HG02642 (cell line): ENCODE measurements at regions not wholly inside any gene's neighbourhood (a gene's known extent, or its start where the extent isn't known, plus 50 kb on each side); places are given as distances from the start of the nearest gene placed in this dataset.
"Not testable (repeated sequence)": the region's sequence is repeated elsewhere in the genome, so short reads cannot be mapped to it uniquely, and the experiment has no call there.

ENCODE experiments used
- ATAC-seq: cut with Tn5 transposase; IDR thresholded peaks from one replicate; pipeline ENCODE4 v1.9.1; 2021; ENCODE audit warnings: mild to moderate bottlenecking; ENCODE audit not compliant: unreplicated experiment, poor library complexity

DNA sequence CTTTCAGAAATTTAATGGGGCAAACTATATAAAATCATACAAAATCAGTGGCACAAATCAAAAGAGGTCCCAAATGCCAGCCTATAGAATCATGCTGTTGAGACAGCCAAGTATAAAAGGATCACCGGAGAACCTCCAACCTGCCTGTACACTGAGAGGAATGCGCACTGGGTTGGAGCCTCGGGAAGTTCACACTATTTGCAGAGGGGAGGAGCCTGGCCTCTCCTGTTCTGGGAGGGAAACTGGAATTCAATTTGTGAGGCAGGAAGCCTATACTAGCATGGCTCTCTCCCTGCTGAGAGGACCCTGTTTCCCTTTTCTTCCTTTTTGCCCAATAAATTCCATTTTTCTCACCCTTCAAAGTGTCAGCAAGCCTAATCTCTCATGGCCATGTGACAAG lies 406.0 kb downstream of the HINT1 start:
- ATAC-seq: no peak

DNA sequence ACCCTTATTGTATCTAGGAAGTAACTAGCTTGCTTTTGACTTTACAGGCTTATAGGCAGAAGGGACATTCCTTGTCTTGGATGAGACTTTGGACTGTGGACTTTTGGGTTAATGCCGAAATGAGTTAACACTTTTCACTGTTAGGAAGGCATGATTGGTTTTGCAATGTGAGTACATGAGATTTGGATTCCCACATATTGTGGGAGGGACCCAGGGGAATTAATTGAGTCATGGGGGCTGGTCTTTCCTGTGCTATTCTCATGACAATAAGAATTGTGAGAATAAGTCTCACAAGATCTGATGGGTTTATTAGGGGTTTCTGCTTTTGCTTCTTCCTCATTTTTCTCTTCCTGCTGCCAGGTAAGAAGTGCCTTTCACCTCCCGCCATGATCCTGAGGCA lies 417.5 kb downstream of the HINT1 start:
- no peak for ATAC-seq

DNA sequence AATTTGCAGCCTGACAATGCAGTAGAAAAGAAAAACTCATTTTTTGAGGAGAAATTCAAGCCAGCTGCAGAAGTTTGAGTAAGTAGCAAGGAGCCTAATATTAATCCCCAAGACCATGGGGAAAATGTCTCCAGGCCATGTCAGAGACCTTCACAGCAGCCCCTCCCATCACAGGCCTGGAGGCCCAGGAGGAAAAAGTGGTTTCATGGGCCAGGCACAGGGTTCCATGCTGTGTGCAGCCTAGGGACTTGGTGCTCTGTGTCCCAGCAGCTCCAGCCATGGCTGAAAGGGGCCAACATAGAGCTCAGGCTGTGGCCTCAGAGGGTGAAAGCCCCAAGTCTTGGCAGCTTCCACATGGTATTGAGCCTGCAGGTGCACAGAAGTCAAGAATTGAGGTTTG lies 418.4 kb downstream of the HINT1 start:
- not testable (repeated sequence) for ATAC-seq

DNA sequence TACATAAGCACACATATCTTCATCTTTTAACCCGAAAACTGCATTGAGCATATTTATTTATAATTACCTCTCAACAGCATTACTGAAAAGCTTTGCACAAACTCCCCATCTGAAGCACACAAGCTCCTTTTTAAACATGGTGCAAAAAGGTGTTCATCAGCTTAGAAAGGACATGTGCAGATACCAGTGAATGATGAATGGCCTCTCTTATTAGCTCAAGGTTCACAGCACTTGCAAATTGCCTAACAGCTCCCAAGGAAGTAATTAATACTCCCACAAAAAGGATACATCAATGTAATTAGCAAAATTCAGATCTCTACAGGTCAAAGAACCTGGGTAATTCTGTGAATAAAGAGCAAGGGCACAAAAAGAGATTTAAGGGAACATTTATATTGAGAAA lies 422.0 kb downstream of the HINT1 start:
- no peak for ATAC-seq

DNA sequence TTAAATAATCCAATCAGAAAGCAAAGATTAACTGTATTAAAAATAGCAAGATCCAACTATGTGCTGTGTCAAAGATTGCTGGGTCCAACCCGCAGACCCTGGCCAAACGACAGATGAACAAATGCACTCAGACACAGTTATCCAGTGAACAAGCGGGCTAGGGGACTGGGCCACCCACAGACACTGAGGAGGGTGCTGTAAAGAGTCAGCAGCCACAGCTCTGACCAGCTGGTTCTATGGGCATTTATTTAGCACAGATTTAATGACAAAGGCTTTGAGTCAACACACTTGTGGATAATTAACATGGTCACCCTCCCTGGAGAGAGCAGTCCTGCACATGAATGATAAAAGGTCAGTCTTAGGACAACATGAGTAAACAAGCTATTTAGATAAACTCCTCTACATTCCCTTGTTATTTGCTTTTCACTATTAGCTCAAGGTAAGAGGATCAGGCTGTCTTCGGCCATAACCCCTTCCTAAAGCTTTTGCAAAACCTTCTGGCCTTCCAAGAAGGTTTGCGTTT lies 424.9 kb downstream of the HINT1 start:
- ATAC-seq: no peak

DNA sequence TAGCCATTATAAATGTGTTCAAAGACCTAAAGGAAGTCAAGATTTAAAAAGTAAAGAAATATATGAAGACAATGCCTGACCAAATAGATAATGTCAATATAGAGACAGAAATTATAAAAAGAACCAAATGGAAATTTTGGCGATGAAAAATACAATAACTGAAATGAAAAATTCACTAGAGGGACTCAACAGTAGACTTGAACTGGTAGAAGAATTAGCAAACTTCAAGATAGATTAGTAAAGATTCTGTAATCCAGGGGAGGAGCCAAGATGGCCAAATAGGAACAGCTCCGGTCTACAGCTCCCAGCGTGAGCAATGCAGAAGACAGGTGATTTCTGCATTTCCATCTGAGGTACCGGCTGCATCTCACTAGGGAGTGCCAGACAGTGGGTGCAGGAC lies 433.2 kb downstream of the HINT1 start:
- no peak for ATAC-seq

DNA sequence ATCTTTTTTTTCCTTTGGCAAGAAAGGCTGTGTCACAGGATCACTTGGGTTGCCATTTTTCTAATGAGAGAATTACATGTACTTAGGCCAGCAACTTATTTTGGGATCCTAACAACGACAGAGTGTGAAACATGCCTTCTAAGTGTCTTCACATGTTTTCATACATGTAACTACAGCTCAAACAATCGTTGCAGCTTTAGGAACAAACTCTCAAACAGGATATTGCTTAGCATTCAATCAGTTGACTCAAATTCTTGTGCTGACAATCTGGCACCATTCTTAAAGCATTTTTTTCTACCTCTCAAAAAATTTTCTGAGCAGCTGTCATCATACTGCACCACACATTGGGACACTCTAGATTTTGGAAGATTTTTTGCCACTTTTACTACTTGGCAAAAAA lies 435.5 kb downstream of the HINT1 start:
- ATAC-seq: no peak

DNA sequence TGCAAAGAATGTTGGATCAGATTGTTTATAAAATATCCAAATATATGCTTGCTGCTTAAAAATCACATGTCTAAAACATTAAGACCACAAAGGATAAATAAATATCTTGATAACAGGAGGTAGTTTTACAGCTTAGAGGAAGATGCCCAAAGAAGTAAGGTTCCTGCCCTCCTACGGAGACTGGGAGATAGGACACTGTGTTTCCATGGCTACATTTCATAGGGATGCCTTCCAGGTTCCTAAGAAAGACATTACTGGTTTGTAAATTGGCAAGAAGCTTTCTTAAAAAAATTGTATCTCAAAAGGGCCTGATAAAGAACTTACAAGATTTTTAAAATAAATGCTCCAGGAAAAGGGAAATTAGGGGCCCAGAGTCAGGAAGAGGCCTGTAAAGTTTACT lies 437.2 kb downstream of the HINT1 start:
- no peak for ATAC-seq

DNA sequence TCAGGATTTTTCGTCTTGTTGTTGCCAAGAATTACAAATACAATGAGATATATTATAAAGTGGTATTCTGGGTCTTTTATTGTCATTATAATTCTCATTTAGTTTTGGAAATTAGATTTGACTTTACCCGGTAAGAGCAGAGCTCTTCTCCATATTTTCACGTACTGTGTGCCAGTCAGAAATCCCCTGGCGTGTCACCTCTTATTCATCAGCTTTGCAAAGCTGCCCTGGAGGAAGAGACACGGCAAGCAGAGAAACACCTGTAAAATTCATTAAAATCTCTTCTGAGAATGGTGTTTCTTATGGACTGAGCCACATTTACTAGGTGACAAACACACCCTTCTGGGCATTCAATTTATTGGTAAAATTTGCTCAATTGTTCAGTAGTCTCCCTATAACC lies 440.4 kb downstream of the HINT1 start:
- no peak for ATAC-seq

DNA sequence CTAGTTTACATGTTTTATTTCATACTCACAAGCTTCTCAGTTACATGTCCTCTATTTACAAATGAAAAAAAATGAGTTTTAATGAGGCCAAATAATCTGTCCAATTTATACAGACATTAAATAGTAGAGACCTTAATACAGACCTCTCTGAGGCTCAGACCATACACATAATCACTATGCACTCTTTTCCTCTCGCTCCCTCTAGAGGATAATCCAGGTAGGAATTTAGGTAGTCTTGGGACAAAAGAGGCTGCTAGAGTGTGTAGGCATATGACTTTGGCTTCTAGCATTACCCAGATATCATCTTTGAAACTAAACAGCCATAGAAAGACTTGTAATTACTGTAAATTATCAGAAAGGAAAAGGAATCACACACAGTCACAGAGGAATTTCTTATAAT lies 444.7 kb downstream of the HINT1 start:
- ATAC-seq: no peak

DNA sequence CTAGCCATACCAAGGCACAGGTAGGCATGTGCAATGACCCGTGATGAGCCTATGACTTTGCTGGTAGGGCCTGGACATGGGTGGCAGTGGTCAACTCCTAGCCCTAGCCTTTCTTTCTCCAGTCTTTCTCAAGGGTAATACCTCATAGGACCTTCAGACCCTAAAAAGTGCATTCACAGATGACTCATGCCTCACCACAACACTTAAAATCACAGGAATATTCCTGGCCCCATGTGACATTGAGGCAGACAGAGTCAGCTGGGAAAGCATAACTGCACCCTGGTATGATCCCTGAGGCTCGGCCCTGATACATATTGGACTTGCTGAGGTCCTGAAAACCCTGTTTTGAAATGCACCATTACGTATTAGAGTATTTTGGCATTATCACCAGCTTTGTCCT lies 449.5 kb downstream of the HINT1 start:
- no peak for ATAC-seq

DNA sequence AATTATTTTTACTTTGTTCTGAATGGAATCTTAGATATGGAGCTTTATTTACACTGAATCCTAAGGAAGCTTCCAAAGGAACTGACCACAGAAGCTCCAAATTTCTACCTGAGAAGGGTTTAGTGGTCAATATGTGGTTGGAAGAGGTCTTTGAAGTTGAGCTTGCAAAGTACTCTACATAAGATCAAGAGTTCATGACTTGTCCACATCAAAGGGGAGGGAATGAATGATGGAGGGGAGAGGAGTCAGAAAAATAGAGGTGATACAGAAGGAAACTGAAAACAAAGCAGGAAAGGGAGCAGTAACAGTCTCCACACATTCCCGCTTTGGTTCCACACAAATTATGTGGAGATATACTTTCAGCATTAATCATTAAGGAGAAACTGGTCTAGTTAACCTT lies 450.9 kb downstream of the HINT1 start:
- ATAC-seq: no peak

DNA sequence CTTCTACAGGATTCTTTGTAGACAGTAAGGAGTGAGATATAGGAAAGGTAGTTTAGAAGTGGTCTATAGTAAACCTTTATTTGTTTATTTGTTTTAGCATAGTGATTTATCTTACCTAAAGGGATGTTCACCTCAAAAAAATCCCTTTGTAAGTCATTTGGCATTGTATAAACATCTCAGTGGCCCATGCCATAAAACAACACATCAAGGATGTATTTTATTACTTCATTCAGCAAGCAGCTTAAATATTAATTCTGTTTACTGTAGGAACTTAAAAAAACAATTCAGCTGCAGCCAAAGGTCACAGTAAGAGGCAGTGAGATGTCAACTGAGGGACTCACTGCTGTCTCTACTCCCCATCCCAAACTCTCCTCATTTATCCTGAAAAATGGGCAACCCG lies 452.7 kb downstream of the HINT1 start:
- no peak for ATAC-seq

DNA sequence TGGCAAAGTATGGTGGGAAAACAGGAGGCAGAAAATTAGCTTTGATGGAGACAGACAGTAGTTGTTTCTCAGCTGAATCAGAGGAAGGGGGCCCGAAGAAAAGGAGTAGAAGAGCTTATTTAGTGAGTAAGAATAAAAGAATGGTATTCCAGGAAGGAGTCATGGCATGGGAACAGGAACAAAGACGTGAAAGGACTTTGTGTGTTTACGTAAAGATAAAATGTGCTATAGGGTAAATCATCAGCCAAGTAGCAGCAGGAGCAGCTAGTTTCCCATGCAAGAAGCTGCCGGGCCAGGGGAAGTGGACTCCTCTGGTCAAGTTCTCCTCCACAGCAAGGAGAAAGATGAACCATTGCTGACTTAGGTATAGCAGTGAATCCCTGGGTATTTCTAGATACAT lies 454.5 kb downstream of the HINT1 start:
- no peak for ATAC-seq

DNA sequence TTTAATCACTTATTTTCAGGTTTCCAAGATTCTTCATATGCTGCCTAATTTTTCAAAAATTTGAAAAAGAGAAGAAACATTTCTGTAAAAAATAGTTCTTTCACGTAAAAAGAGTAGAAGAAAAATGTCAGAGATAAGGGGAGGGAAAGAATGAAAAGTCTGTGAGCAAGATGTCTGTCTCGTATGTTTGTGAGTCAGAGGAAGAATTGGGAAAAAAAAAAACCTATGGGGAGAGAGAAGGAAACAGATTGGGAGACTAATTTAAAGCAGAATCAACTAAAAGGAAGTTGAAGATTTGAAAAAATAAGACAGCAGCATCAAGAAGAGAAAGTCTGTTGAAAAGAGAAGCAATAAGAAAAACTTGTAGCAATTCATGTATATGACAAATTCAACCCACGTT lies 456.3 kb downstream of the HINT1 start:
- no peak for ATAC-seq

DNA sequence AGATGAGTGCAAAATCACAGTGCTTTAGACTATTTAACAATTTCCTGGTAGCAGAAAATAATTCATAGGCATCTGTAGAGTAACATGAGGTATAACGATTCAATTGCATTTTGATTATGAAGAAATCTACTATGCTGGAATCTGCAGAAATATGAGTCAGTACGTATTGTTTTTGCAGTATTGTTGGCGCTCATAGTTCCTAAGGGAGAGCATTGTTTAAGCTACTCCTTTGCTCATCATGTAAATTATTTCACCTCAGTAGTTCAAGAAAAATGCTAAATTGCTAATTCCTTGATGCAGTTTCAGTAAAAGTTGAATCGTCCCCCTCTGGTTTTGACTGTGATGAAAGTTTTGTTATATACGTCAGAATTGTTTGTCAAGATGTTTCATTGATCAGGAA lies 458.4 kb downstream of the HINT1 start:
- ATAC-seq: no peak

DNA sequence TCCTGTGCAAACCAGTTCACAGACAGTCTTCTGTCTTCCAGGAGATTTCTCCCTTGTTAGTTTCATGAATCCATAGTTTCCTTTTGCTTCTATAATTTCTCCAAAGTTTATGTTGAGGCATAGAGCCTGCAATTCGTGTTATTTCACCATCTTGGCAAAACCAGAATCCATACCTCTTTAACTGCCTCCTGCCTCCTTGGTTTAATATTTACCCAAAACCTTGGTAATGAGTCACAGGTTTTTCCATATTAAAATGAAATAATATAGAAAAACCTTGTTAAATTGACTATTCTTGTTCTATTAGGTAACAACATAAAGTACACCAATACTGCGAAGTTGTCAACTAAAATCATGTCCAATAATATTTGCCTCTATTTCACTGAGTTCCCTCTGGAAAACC lies 459.7 kb downstream of the HINT1 start:
- ATAC-seq: no peak

DNA sequence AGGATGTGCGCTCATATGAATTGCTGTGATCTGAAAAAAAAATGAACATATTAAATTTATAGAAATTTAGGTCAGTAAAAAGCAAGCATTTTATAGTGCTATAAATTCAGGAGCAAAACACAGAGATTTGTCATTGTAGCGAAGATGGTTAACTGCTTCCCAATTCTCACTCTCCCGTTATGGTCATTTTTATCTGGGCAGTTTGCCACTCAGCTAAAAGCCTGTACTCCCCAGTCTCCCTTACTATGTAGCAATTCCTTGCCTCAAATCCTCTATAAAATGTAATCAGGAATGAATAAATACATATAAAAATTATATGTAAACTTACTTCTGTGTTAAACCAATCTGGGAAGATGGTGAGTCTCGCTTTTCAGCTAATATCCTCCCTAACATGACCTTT lies 471.5 kb downstream of the HINT1 start:
- no peak for ATAC-seq

DNA sequence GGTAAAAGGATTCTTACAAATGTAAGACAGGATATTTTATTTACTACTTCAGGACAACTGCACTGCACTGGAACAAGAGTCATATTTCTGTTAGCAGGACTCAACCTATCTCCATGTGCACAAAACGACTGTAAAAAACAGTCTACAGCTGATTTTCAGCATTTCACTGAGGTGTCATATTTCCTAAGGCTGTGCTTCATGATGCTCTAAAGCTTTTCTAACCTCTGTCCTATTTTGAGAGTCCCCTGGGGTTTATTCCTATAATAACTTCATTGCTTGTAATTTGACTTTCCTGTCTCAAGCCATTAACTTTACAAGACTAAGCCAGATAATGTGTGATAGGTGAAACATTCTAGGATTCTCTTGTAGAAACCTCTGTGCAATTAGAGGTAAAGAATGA lies 472.3 kb downstream of the HINT1 start:
- ATAC-seq: no peak

DNA sequence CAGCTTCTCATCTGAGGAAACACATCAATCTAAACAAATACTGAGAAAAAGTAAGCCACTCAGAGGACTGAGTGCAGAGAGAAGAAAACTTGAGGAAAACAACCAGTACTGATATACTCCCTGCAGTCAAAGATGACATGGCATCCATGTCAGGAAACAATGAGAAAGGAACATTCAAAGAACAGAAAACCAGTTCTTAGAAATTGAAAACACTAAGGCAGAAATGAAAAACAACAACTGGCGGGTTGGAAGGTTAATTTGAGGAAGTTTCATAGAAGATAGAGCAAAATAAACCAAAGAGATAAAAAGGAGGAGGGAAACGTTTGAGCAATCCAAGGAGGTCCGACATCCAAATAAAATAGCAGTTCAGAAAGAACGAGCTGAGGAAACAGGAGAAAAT lies 475.2 kb downstream of the HINT1 start:
- ATAC-seq: no peak

DNA sequence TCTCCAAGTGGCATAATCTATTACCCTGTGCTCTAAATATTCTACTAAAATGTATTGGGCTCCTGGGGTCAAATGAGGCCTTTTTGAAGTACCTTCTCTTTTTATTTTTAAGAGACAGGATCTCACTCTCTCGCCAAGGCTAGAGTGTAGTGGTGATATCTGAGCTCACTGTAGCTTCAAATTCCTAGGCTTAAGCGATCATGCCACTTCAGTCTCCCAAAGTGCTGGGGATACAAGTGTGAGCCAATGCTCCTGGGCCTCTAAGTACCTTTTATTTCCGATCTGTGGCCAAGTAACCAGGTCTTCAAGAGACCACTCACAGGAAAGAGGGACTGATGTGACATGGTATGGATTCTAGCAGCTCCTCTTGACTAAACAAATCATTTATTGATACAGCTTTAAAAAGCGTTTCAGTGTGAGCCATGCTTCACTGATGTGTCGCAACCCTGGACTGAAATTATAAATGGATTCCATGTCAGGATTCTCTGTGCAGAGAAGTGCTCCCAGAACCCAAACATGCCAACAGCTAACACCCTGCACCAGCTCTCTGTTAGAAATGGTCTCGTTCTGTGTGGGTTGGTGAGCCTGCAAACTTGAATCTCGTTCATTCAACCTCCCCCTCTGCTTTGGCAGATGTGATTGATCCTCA lies 477.8 kb downstream of the HINT1 start:
- ATAC-seq: no peak

DNA sequence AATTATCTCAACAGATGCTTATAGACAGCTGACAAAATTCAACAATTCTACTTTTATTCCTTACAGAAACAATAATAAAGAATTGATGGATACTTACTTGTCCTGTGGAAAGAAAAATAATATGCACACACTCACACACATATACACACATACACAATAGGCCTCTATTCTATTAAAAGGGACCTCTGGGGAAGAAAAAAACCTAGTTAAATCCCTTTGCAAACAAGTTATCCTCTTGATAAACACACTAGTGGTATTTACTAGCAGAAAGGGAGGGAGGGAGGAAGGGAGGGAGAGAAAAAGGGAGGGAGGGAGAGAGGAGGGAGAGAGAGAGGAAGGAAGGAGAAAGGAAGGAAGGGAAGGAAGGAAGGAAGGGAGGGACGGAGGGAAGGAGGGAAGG lies 486.4 kb downstream of the HINT1 start:
- ATAC-seq: no peak

DNA sequence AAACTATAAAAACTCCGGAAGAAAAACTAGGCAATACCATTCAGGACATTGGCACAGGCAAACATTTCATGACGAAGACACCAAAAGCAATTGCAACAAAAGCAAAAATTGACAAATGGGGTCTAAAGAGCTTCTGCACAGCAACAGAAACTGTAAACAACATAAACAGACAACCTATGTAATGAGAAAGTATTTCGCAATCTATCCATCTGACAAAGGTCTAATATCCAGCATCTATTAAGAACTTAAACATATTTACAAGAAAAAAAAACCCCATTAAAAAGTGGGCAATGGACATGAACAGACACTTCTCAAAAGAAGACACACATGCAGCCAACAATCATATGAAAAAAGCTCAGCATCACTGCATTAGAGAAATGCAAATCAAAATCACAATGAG lies 498.6 kb downstream of the HINT1 start:
- no peak for ATAC-seq
